ENCODE measurements at regions not wholly inside any gene's neighbourhood (a gene's known extent, or its start where the extent isn't known, plus 50 kb on each side); places are given as distances from the start of the nearest gene placed in this dataset.
"Not testable (repeated sequence)": the region's sequence is repeated elsewhere in the genome, so short reads cannot be mapped to it uniquely, and the experiment has no call there.

DNA sequence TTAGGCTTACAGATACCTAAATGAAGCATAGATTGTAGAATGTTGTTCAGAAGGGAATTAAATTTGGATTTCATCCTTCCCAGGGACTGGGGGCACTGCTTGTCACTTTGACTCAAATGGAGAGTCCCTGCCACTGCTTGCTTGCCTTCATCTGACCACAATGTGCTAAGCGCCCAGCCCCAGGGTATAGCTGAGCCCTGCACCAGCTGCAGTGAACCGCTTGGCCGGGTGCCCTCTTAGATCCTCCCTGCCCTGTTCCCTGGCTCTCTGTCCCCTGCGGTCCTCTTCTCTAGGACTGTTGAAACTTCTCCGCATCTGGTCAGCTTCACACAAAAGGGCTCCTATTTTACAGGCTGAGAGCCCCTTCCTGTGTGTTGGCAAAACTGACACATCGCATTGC, 170.9 kb downstream of the BCL2L11 start:
- not testable (repeated sequence) for DNase-seq

DNA sequence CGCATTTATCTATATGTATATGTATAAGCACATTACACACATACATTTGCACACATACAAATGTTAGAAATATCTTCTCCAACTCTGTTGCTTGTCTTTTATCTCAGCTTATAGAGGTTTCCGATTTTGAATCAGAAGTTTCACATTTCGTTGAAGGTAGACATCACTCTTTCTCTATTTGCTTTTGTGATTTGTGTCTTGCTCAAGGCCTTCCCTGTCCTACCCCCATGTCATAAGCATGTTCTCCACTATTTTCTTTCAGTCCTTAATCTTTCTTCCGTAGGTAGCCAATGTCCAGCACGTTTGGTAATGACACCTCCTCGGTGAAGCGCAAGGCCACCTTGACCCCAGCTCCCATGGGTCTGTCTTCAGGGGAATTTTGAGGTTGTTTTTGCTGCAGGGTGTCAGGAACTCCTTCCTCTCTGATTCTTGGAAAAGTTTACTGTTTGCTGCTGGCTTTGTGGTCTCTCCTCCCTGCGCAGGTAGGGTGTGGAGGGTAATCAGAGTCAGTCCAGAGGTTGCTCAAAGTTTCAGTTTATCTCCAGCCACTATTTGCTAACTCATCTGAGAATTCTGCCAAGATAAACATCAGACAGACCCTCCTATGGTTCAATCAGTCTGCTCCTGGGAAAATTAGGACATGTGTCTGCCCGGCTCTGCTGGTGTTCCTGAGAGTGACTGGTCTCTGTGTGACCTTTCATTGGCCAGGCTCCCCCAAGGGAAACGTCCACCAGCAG, 171.7 kb downstream of the BCL2L11 start:
- not testable (repeated sequence) for DNase-seq

DNA sequence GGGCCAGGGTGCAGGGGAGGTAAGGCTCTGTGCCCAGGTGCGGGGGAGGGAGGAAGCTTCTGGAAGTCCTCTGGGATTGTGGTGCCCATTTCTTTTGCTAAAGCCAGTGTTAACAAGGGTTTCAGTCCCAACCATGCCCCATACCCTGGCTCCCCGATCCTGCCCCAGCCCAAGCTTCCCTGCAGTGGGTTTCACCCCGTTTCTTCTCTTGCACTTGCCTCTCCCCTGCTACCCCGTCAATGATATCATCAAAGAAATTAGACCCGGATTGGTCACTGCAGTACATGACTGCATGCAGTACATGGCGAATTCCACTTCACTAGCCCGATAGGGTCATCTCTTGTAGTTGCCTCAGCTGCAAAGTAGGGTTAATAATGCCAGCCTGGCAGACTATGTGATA, 174.0 kb downstream of the BCL2L11 start:
- DNase-seq, result not testable (repeated sequence)

DNA sequence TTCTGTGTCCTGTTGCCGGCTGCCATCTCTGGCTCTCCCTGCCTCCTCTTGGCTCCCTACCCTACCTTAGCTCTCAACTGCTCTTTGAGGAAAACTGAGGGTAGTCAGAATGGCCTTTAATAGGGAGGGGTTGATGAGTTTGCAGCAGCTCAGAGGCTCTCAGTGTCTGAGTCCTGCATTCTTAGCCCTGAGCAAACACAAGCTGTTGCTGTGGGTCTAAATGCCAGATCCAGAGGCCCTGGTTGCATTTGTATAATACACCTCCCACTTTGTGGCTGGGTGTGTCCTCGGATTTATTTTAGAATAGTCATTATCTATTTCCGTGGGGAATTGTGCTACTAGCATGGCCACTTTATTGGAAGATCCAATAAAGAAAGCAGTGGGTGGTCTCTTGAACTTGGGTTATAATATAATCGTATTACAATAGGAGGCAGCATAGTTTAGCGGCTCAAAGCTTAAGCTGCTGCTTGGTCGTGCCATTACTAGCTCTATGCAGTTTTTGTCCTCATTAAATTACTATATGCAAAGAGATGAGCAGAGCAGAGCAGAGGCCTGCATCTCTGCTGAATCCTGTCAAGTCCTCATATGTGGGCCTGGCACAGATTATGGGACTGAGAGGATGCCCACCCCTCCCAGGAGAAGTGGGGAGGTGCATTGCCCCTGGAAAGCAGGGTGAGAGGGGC, 175.5 kb downstream of the BCL2L11 start:
- DNase-seq, result not testable (repeated sequence)

DNA sequence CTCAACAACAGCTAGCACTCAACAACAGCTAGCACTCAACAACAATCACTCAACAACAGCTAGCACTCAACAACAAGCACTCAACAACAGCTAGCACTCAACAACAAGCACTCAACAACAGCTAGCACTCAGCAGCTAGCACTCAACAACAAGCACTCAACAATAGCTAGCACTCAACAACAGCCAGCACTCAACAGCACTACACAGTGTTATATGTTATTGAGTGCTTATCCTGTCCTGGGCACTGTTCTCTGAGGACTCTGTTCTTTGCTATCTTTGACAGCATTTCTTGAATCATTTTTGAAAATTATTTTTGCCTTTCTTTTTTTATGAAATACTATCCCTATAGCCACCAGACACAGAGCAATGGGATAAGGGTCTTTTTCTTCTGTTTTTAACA, 176.4 kb downstream of the BCL2L11 start:
- not testable (repeated sequence) for DNase-seq

DNA sequence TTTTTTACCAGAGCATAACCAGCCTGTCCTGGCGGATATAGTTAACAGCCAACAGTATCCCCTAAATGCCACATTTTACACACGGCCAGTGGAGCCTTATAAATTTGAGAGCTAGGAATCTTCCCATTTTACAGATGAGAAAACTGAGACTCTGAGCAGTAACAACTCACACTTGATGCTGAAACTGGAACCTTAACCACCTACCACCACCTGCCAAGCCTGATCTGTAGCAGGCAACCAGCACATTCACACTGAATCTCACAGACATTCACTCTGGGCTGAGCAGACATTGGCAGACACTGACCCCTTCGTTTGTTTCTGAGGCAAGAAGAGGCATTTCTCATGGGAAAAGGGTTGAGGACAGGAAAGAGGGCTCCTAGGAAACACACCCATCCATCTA, 178.2 kb downstream of the BCL2L11 start:
- DNase-seq, result not testable (repeated sequence)

DNA sequence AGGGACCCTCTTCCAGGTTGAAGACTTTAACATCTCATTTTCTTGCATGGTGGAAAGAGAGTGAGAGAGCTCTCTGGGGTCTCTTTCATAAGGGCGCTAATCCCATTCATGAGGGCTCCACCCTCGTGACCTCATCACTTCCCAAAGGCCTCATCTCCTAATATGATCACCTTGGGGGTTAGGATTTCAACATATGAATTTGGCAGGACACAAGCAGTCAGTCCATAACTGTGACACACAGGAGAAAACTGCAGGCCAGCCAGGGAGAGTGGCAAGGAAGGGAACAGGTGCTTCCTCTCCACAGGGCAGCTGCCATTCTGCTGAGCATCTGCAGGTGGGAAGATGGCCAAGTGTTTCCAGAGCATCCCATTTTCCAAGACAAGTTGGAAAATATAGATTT, 178.9 kb downstream of the BCL2L11 start:
- not testable (repeated sequence) for DNase-seq

DNA sequence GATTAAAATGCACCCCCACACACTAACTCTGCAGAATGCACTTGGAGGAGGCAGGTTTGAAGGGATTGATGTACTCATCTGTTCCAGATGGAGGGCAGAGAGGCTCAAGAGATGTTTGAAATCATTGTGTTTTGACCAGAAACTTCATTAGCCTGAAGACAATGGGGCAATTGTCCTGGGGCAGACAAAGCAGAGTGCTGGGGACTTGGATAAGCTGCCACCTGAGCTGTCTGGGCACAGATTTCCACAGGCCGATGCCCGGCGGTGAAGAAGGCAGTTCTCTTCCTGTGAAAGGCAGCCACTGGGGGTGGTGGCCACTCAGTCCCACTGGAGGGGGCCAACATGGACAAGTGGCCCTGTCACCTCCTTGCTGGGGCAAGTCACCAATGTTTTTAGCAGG, 181.0 kb downstream of the BCL2L11 start:
- not testable (repeated sequence) for DNase-seq

DNA sequence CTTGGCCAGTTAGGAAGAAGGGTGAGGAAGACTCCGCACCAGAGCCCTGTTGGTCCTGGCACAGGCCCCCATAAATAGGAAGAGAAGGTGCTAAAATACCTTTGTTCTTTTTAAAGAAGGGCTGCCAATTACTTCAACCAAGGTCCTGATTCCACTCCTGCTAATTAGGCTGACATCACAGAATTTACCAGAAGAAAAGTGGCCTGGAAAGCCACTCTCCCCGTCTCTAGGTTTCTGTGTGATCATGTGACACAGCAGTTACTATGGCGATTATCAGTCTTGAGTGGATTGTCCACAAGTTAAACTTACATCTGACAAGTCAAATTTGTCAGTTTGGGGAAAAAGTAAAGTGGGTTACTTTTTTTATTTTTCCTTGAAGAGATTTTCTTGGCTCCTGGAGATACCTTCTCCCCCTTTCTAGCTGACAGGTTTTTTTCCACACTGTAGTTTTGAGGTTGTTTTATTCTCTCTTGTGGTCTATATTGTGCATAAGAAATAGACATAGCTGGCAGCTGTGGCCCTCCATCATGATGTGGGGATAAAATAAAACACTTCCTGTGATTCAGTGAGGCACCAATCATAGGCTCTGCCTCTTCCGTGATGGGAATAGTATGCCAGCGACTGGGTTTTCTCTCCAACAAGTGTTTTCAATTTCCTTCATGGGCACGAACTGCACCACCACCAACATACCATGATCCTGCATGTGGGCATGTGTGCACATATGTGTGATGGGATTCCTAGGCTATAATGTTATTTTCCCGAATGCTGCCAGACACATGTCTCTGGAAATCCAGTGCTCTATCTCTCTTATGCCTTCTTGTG, 181.9 kb downstream of the BCL2L11 start:
- not testable (repeated sequence) for DNase-seq

DNA sequence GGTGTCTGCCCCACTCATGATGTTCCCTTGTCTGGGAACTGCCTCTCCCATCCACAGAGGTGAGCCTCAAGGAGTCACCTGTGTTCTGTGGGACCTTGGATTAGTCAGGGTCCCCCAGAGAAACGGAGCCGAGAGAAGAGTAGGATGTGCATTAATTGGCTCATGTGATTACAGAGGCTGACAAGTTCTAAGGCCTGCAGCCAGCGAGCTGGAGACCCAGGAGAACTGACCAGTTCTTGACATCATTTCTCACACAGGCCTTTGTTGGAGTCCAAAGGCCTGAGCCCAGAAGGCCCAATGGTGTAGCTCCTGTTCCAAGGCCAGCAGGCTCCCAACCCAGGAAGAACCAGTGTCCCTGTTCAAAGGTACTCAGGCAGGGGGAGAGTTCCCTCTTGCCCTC, 186.6 kb downstream of the BCL2L11 start:
- DNase-seq, result not testable (repeated sequence)

DNA sequence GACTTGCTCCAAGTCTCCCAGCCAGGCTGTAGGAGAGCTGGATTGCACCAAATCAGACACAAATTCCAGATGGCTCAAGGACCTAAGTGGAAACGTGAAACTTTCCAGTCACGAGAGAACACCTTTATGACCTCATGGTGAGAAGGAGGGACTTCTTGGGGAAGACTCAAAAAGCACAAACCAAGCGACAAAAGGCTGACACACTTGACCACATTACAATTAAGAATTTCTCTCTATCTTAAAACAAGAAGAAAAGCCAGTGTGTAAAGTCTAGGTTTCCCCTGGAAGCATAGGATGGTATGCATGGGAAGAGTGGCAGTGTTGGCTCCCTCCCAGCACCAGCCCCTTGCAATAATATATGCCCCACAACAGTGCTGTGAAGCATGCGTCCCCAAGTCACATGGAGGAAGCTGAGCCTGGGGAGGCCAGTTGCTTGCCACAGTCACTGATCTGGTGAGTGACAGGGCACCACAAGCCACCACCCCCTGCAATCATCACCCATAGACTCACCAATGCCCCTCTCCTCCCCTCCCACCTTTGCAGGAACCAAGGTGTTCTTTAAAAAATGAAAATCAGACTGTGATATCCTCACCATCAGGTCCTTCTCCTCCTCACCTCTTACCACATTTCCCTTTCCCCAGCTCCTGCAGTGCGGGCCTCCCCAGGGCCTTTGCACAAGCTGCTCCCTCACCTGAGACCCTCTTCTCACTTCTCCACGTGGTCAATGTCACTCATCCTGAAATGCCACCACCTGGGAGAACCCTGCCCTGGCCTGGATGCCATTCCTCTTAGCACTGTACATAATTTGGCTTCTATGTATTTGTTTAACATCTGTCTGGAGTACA, 188.7 kb downstream of the BCL2L11 start:
- DNase-seq, result not testable (repeated sequence)

DNA sequence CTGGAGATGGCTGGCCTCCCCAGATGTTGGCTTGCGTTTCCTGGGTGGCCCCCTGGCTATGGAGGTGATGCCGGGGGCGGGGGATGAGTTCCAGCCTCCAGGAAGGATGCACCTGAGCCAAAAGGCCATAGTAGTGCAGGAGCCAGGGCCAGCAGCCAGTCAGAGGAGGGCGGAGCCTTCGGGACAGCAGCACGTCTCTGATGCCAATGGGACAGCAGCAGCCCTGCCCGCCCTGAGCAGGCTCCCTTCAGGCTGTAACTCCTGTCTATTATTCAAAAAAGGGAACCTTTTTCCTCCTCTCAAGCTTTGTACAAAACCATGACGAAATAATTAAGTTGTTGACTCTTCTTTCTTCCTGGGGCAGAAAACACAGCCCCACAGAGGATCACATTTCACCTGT, 189.7 kb downstream of the BCL2L11 start:
- not testable (repeated sequence) for DNase-seq

DNA sequence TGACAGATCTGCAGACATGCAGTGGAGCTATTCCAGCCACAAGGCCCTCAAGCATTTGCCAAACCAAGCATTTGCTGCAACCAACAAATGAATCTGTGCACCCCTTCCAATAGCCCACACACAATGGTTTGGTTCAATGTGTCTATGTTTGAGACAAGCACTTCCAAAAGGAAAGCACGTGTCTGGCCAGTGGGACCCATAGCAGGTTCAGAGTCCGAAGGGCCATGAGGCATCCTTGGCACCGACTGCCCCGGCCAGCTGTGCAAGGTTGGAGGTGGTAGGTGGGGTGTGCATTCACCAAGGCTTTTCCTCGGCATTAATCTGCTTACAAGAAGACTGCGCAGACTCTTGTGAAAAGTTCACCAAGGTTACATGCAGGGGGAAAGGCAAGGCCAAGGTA, 190.9 kb downstream of the BCL2L11 start:
- not testable (repeated sequence) for DNase-seq

DNA sequence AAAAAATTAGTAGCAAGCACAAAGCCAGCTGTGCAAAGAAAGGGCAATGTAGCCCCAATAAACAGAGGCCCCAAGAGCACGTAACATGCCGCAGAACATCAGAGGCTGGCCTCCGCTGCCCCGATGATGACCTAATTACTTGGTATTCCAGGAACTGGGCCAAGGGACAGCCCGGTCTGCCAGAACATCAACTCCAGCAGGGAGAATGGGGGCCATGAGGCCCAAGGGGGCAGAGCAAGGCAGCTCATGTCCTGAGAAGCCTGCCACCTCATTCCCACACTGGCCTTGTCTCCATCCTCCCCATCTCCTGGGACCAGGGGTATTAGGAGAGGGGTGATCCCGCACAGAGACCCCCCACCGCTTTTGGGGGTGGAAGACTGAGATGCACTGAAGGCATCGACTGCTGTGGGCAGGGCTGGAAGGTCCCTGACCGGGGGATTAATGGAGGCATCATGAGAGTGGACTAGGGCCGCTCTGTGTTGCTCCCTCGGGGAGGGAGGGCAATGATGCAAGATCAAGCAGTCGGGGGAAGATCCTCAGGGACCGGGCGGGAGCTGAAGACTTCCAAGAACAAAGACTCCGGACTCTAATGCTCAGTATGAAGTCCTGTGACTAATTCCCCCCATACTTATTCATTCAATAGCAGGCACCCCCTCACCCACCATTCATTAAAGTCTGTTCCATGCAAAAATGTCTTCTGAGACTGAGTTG, 192.3 kb downstream of the BCL2L11 start:
- DNase-seq, result not testable (repeated sequence)

DNA sequence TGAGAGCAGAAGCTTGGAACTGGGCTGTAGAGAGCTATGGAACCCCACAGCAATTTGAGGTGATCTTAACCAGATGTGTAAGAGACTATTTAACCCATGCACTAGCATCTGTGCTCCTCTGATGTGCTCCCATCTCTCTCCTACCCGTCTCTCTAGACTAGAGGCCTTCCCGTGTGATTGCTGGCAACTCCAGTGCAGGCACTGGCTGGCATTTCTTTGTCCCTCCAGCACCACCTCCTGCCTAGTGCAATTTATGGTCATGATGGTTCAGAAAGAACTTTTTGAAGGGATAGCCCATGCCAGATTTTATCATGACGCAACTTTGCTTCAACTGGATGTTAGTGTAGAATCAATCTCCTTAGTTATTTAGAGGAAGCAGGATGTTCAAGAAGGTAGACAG, 193.0 kb downstream of the BCL2L11 start:
- DNase-seq, result not testable (repeated sequence)

DNA sequence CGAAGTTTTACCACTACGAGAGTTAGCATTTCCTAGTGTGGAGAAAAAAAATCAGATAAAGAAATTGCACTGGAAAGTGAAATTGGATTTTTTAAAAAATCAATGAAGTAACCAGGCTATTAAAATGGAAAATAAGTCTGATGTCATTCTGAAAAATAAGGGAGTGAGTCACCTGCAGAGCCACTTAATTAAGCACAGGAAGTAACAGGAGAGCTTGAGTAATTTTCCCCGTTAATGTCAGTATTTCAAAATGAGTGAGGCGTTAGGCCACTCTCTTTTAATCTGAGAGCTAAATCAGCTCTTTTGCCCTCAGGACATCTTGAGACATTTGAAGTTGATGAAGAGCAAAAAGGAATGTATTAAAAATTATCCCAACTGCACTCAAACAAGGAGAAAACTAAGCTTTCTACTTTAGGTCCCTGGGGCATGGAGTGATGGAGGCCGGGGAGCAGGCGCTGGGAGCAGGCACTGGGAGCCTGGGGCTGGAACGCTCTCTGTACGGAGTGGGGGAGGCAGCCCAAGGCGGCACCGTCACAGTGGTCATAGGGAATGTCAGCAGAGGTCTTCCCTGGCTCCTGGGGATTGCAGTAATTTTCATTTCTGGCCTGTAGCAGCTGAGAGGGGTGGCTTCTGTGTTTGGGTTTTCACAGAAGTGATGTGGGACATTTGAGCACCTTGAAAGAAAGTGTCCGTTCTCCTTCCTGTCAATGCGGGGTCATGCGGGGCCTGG, 194.6 kb downstream of the BCL2L11 start:
- not testable (repeated sequence) for DNase-seq

DNA sequence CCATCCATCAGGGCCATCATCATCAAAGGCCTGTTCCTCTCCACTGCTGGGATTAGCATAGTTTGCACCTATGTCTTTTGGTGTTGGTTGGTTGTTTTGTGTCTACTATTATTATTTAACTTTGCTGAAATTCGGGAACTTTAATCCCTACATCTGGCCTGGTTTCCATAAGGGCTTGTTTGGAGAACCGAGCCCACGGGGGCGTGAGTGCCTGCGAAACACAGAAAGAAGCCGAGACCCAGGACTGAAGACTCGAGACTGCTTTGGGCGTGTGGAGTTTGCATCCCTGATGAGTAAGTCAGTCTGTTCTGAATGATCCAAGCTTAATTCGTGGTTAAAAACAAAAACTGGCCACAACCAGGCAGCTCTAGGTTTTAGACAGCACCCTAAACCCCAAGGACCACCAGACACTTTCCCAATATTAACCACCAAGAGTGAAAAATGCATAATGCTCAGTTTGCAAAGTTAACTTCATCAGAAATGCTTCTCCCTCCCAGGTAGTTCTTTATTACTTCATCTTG, 195.6 kb downstream of the BCL2L11 start:
- DNase-seq, result not testable (repeated sequence)

DNA sequence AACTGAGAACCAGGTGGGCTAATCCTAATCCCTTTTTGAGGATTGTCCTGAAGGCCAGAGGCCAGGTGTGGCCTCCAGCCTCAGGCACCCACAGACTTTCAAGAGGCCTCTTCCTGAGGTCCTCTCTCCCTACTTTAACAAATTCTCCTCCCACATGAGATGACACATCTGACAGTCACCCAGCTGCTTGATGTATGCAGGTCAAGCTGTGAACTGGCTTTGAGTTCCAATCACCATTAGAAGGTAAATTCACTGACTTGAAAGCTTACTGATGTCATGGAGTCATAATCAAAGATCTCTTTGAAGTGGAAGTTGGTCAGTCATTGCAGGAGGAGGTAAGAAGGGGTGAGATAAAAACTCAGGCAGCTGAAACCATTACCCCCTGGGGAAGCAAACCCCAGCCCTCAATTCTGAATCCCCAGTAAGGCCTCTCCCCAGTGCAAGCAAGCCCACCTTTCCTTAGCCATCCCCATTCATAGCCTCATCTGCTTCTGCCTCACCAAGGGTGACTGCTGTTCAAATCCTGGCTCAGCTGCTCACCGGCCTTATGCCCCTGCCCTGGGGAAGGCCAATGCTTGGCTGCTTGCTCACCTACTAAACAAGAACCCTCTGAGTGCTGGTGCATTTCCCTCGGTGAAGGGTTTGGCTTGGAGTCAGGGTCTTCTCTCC, 196.3 kb downstream of the BCL2L11 start:
- not testable (repeated sequence) for DNase-seq

DNA sequence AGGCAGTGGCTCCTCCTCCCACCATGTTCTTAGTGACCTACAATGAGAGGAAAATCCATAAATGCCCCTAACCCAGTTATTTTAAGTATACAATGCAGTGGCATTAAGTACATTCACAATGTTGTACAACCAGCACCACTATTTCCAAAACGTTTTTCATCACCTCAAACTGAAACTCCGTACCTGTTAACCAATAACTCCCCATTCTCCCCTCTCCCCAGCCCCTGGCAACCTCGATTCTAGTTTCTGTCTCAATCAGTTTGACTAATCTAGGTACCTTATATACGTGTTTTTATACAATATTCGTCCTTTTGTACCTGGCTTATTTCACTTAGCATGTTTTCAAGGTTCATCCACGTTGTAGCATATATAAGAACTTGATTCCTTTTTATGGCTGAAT, 198.8 kb downstream of the BCL2L11 start:
- not testable (repeated sequence) for DNase-seq

DNA sequence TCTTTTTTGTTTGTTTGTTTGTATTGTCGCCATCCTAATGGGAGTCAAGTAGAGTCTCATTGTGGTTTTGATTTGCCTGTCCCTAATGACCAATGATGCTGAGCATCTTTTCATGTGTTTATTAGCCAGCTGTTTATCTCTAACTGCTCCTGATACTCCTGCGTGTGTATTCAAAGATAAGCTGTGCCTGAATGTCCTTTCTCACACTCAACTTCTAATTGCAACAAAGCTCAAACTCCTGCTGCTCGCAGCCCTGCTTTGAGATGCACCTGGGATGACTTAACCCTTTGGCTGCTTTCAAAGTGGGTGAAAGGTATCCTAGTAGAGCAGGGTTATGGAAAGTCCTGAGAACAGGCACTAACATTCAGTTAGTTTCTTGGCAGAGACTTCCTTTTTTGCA, 199.6 kb downstream of the BCL2L11 start:
- not testable (repeated sequence) for DNase-seq
